ENCODE measurements at regions not wholly inside any gene's neighbourhood (a gene's known extent, or its start where the extent isn't known, plus 50 kb on each side); places are given as distances from the start of the nearest gene placed in this dataset.

DNA sequence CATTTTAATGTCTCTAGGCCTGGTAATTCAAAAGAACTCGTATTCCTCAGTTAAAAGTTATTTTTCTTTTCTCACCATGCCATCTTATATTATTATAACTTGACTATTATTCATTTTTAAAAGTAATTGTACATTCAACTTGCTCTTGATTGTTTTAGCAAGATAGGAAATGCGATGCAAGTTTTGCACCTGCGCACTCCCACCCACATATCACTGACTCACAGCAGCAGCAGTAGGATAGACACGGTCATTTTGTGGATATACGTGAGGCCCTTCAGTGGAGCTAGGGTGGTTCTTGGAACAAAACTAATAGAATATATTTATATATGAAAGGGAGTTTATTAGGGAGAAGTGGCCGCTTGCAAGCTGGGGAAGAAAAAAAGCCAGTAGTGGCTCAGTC, 95.5 kb upstream of the UBE3A start:
- no peak for TF ChIP-seq CTCF (IDR thresholded peaks at IDR 0.05)
- no peak for TF ChIP-seq POLR2A (IDR thresholded peaks at IDR 0.05)

Measured in thyroid gland (tissue), 4 donors.